Fibroblast of the aortic adventitia (primary cell): ENCODE measurements at regions not wholly inside any gene's neighbourhood (a gene's known extent, or its start where the extent isn't known, plus 50 kb on each side); places are given as distances from the start of the nearest gene placed in this dataset.

ENCODE experiments used
- DNase-seq: peaks from one replicate; pipeline ENCODE4 v3.0.0-alpha.2; 2010; ENCODE audit warnings: low read depth
- H3K4me3 ChIP-seq: 2 replicates; pipeline ENCODE4 v1.5.1; 2011; ENCODE audit warnings: low read depth, mild to moderate bottlenecking, control low read depth, low read length, moderate library complexity
- TF ChIP-seq, protein P1 (sequence below): IDR thresholded peaks from 2 replicates; pipeline ENCODE4 v1.5.1; 2011; ENCODE audit warnings: mild to moderate bottlenecking, low read length, control low read depth, inconsistent platforms; ENCODE audit not compliant: insufficient read depth

DNA sequence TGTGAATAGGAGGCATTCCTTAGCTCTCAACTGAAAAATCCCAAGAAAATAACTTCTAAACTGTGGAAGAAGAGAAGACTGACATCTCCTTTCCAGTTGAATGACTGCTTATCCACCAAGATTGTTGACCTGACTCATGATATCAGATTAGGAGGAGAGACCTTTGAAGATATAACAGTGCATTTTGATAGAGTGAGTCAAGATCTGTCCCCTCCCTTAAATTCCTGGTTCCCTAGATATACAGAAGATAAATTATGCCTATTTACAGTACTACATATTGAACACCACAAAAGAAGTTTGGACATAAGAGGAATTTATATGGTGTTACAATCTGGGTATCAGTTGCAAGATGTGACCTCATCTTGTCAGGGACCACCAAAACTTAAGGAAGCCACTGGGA, 285.3 kb upstream of the ZSWIM2 start:
- no peak for DNase-seq
- TF ChIP-seq, protein P1, sequence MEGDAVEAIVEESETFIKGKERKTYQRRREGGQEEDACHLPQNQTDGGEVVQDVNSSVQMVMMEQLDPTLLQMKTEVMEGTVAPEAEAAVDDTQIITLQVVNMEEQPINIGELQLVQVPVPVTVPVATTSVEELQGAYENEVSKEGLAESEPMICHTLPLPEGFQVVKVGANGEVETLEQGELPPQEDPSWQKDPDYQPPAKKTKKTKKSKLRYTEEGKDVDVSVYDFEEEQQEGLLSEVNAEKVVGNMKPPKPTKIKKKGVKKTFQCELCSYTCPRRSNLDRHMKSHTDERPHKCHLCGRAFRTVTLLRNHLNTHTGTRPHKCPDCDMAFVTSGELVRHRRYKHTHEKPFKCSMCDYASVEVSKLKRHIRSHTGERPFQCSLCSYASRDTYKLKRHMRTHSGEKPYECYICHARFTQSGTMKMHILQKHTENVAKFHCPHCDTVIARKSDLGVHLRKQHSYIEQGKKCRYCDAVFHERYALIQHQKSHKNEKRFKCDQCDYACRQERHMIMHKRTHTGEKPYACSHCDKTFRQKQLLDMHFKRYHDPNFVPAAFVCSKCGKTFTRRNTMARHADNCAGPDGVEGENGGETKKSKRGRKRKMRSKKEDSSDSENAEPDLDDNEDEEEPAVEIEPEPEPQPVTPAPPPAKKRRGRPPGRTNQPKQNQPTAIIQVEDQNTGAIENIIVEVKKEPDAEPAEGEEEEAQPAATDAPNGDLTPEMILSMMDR: no peak
- H3K4me3 ChIP-seq: no peak overlapping the region

- DNase-seq: no peak
- TF ChIP-seq, protein P1: no peak
- no peak overlapping the region for H3K4me3 ChIP-seq
Observed at GRCh38 chr2:187129868-187130267, 280.9 kb upstream of the ZSWIM2 start.

- TF ChIP-seq, protein P1: no peak
- H3K4me3 ChIP-seq: no peak overlapping the region
- DNase-seq: no peak
Observed at GRCh38 chr2:187129306-187129705, 280.3 kb upstream of the ZSWIM2 start.

- TF ChIP-seq, protein P1: no peak
- no peak for DNase-seq
- H3K4me3 ChIP-seq: no peak overlapping the region
Observed at GRCh38 chr2:187126247-187127005, 277.5 kb upstream of the ZSWIM2 start.

DNA sequence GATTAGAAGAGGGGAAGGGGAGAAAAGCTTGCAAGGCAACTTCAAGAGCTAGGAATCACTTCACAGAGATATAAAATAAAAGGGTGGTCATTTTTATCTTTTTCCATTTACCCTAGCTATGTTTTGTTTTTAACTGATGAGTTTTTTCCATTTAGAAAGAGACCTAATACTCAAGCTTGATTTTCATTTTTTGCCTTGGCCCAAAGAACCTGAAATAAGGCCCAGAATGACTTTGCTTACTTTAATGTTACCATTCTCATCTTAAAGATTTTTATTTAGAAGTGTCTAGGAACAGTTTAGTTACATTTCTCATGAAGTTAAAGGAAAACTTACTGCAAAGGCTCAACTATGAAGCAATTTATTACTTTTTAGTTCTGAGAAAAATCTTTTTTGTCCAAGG, 276.3 kb upstream of the ZSWIM2 start:
- H3K4me3 ChIP-seq: no peak overlapping the region
- DNase-seq: no peak
- TF ChIP-seq, protein P1: no peak

GRCh38 chr2:187124529-187124928, 275.6 kb upstream of the ZSWIM2 start:
- H3K4me3 ChIP-seq: no peak overlapping the region
- TF ChIP-seq, protein P1: no peak
- DNase-seq: no peak
